Renal cortex interstitium (tissue), 11 donors: ENCODE measurements at regions not wholly inside any gene's neighbourhood (a gene's known extent, or its start where the extent isn't known, plus 50 kb on each side); places are given as distances from the start of the nearest gene placed in this dataset.
"Not testable (repeated sequence)": the region's sequence is repeated elsewhere in the genome, so short reads cannot be mapped to it uniquely, and the experiment has no call there.

Experiments
- DNase-seq, 11 donors: peaks; one replicate each; pipeline ENCODE4 v3.0.0-alpha.2; 2013; ENCODE audit warnings: low read depth in 9 of 11, low spot score in 4 of 11; ENCODE audit errors: extremely low read depth in 1 of 11

DNA sequence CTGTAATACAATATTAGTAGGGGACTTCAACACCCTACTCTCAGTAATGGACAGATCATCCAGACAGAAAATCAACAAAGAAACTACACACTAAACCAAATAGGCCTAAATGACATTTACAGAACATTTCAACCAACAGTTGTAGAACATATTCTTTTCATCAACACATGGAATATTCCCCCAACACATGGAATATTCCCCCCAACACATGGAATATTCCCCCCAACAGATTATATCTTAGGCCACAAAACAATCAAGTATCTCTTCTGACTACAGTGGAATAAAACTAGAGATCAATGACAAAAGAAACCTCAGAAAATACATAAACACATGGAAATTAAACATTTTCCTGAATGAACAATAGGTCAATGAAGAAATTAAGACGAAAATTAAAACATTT, 187.2 kb upstream of the RBBP8 start:
- no peak for DNase-seq

DNA sequence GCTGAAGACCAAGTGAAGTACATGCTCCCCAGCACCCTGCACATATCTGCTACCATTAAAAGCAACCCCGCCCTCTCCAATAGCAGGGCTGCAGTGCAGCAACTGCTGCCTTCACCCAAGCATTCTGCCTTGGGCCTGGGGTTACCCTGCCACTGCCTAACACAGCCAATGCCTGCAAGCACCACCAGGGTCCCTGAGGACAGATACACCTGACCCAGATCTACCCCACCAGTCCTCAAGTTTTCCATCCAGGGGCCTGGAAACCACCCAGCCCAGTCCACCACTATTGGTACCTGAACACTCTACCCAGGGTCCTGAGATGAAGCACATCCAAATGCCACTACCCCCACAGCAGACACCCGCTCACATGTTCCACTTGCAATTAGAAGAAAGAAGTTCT, 181.1 kb upstream of the RBBP8 start:
- DNase-seq, result no peak

DNA sequence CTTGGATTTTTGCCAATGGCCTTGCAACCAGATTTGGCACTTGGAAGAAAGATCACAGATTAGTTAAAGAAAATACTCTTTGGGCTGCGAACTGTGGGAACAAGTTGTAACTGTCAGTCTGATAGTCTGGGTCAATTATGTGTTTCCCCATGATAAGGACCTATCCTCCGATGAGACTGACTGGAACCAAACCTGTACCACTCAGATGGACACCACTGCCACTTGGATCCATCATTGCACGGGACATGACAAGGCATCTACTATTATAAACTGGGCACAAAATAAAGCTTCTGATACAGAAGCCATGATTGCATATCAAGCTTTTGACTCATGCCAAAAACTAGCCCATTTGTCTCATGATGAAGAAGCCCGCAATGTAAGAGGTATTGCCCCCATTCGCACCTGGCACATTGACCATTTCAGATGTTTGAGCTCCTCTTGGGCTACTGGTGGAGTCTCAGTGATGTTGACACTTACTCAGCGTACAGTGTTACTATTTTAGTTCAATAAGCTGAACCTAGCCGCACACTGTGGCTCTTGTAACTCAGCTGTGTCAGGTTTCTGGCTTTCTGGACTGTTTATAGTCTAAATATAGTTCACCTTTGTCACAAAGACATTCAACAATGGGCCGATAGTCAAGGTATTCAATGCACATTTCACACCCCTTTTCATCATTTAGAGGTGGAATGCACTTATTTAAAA, 179.8 kb upstream of the RBBP8 start:
- DNase-seq, result no peak

DNA sequence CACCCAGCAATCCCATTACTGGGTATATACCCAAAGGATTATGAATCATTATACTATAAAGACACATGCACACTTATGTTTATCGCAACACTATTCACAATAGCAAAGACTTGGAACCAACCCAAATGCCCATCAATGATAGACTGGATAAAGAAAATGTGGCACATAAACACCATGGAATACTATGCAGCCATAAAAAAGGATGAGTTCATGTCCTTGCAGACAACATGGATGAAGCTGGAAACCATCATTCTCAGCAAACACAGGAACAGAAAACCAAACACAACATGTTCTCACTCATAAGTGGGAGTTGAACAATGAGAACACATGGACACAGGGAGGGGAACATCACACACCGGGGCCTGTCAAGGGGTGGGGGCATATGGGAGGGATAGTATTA, 169.1 kb upstream of the RBBP8 start:
- DNase-seq, result not testable (repeated sequence)

DNA sequence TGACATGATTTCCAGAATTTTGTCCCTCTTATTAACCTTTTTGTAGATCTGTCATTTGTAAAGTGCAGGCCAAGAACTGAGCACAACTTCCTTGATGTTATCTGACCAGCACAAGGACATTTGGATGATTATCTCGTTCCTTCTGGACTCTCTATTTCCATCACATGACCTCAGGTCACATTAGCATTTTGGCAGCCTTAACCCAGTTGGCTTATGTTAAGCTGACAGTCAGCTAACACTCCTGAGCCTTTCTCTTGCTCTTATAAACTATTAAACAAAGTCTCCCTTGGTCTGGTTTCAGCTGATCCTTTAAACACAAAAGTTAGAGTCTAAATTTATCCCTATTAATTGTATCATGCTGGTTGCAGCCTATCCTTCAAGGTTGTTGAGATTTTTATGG, 167.2 kb upstream of the RBBP8 start:
- no peak for DNase-seq

DNA sequence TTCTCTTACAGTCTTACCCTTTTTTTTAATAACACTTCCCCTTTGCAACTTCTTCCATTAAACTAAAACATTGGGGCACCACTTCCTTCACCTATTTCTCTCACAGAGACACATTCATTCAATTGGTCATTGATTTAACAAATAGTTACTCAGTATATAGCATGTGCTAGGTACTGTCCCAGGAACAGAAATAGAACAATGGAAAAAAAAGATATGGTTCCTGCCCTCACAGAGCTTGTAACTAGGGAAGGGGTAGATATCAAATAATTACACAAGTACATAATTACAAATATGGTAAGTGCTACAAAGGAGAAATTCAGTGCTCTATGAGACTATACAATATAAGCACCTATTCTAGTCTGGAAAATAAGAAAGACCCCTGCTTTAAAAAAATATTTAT, 165.5 kb upstream of the RBBP8 start:
- no peak for DNase-seq

DNA sequence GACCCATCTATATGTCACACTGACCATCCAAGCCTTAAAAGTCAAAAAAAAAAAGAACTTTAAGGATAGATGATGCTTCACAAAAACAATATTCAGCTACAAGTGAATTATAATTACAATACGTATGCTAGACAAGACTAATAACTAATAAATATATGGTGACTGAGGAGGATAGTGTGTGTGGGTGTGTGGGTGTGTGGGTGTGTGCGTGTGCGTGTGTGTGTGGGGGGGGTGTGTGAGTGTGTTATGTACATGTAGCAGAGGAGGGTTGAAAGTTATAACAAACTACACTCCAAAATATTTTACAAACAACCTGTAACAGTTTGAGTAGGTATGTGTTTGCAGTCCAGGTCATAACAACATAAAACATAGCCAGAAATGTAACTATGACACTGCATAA, 159.2 kb upstream of the RBBP8 start:
- DNase-seq, result no peak

DNA sequence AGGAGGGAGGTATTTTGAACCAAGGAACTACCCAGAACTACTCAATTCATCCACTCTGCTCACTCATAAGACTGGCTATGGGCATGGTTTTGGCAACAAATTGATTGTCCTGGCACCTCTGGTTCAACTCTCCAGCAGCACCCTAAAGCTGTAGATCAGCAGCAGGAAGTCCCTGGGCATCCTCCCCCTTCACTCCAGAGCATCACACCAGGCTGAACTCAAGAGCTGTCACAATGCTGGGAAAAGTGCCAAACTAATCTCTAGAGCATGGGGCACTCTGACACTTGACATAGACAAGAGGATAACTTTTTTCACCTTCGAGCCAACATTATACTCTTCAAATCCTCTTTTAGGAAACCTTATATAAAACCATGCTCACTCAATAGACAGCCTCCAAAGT, 154.1 kb upstream of the RBBP8 start:
- no peak for DNase-seq

DNA sequence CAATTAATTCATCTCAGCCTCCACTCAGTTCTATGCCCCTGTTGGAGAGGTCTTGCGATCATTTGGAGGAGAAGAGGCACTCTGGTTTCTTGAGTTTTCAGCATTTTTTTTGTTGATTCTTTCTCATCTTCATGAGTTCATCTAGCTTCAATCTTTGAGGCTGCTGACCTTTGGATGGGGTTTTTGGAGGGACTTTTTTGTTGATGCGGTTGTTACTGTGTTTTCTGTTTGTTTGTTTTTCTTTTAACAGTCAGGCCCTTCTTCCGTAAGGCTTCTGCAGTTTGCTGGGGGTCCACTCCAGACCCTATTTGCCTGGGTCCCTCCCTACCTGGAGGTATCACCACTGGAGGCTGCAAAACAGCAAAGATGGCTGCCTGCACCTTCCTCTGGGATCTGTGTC, 149.9 kb upstream of the RBBP8 start:
- DNase-seq, result no peak

DNA sequence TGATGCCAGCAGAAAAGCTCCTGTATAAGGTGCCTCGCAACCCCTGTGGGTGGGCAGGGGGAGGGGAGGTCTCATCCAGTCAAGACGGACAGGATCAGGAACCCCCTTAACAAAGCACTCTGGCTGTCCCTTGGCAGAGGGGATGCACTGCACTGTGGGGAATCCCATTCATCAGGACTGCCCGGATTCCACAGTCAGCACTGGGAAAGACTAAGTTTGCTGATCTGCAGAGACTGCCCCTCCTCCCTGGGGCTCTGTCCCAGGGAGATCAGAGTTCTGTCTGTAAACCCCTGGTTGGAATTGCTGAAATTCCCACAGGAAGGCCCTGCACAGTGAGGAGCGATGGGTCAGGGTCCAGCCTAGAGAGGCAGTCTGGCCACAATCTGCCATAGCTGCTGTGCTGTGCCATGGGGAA, 149.5 kb upstream of the RBBP8 start:
- no peak for DNase-seq

DNA sequence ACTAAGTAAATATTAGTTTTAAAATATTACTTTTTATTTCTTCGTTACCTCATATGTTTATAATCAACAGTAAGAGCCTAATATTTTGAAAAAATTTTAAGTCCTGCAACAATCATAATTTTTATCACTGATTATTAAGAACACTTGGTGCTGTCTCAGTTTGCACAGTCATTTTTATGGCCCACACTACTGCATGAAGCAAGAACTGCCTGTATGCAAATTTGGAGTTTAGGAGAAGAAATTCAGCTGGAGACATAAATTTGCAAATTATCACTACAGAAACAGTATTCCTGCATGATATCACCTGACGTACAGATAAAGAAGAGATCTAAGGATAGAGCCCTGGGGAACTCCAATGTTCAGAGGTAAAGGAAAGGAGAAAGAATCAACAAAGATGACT, 144.1 kb upstream of the RBBP8 start:
- no peak for DNase-seq

DNA sequence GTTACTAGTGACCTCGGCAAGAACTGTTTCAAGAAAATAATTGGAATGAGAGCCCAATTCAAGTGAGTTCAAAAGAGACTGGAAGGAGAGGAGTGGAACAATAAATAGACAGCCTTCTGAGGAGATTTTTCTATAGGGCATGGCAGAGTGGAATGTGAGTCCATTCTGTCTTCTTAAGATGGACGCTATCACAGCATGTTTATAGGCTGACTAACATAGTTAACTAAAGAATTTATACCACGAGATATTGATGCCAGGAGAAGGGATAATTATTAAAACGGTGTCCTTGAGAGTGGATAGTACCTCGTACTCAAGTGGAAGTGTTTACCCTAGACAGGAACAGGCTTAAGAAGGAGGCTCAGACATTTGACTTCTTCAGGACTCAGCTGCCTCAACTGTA, 143.5 kb upstream of the RBBP8 start:
- DNase-seq, result no peak

DNA sequence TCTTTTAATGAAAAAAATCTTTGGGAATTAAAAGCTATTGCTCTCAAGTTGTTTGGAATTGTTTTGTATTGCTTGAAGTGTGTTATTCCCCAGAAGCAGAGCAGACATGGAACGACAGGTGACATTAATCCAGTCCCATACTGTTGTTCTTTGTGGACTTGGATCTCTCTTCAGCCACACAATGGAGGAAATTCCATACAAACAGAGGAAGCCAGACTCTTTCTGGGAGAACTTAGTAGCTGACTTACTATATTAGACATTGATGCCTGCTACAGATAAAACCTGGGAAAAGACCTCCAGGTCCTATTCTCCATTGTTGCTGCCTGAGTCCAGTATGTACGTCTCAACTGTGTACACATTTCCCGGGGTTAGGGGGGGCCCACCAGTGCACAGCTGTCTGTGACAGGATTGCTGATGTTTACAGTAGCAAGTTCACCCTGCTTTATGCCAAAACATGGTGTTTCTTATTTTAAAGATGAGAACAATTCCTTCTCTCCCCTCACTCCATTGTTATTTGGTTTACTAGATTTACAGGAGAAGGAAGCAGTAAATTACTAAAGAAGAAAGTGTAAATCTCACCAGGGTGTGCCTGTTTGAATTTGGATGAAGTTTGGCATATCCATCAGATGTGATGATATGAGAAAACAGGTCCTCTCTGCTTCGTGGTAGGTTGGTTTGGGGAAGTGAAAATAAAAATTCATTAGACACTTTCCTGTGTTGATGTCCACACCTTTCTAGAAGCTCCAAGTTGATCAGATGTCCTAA, 142.4 kb upstream of the RBBP8 start:
- no peak for DNase-seq

DNA sequence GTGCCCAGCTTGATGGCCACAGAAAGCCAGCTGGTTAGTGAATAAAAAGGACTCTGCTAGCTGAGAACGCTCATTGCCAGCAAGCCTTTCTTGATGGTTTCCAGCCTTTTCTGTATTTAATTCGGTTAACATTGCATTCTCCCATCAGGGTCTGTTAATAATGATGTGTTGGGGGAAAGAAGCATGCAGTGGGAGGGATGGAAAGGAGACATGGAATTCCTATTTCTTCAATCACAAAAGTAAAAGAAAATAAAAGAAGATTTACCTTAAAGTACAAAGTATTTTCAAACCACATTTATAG, 141.9 kb upstream of the RBBP8 start:
- DNase-seq, result no peak

DNA sequence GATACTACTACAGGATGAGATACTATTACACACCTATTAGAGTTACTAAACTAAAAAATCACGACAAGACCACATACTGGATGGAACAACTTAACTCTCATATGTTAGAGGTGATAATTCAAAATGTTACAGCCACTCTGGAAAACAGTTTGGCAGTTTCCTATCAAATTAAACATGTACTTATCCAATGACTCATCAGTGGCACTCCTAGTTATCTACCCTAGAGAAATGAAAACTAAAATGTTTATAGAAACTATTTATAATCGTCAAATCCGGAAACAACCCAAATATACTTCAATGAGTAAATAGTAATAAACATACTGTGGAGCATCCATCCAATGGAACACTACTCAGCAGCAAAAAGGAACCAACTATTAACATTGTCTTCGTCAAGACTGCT, 137.0 kb upstream of the RBBP8 start:
- DNase-seq, result no peak

DNA sequence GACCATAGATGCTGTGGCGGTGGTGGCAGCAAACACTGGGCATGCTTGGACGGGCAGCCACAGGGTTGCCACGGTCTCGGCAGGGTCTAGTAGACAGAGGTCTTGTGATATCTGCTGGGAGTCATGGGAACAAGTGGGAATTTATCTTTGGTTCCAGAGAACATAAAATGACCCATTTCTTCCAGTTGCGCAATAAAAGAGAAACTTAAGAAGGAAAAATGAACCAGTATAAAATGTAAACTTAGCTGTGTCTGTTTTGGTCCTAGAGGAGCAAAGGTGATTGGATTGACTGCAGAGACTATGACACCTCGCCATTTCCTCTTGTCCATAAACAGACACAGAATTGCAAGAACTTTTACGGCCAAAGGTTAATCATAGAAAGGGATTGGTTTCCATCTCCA, 132.6 kb upstream of the RBBP8 start:
- DNase-seq, result no peak

DNA sequence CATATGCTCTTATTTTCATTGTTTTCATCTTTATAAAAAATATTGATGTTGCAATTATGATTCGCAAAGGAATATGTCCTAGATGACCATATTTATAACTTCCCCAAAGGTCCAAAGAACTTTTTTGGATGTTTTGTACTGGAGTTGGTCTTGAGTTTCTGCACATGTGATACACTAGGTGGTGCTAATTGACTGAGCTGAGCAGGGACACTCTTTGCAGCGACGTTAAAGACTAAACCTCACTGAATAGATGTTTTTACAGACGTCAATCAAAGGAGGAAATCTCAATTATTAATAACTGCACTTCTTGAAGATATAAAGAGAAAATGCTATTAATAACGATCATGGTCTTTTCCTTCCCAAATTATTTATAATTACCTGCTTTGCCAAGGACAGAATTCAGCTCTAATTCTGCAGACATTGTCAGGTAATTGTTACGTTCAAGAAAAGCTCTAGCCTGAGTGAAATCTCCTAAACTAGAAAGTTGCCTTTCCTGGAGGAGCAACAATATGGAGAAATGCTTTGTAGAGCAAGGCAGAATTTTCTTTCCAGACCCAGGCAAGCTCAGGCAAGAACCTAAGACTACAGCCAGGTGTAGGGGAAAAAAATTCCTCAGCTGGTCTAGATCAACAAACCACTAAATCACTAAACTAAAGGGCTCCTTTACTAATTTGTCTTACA, 119.3 kb upstream of the RBBP8 start:
- DNase-seq, result peak in 4 of 11 donors; percentile 19 to 34 (median 24)

DNA sequence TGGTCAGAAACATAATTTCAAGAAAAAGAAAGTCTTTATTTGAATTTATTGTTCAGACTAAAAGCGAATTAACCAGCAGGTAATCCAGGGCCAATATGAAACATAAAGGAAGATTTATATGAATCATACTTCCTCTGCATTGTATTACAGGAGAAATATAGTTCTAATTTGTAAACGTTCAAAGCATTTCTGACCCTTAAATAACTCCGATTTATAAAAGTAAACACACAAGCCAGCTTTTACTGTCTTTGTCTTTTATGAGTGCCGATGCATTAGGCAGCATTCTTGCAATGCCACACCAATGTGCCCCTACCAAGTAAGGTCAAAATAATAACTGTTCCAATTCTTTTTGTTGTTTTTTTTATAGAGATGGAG, 118.8 kb upstream of the RBBP8 start:
- DNase-seq, result no peak

DNA sequence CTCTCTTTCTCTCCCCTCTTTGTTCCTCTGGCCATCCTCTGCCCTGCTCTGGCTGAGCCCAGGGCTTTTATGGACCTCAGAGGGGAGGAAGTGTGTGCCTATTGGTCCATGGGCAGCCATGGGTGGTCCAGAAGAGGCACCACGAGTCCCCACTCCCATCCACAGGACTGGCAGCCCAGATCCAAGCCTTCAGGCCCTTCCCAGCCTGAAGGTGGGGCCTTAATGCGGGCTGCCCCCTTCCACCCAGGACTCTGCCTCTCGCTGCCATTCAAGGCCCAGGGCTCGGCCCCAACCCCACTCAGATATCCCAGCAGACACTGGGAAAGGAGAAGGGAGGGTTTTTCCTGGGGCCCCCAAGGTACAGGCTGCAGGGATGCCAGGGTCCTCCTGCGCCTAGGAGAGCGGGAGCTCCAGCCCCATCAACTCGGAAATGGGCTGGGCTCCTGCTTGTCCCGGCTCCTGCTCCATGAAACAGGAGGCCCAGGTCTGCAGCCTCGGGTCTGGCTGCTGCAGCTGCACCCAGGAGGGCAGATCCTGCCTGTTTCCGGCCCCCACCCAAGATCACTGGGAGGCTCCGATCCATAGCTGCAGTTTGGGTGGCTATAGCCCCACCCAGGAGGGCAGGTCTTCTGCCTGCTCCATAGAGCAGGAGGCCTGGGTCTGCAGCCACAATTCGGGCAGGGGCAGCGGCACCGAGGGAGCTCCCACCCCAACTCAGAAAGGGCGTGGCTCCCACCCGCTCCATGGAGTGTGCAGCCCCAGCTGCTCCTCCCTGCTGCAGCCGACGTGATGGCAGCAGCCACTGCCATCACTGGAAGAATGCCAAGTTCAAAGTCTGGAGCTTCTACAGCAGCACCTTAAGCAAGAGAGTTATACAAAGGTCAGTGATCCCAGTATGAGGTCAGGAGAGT, 116.6 kb upstream of the RBBP8 start:
- peak in 1 of 11 donors; percentile 12 for DNase-seq

DNA sequence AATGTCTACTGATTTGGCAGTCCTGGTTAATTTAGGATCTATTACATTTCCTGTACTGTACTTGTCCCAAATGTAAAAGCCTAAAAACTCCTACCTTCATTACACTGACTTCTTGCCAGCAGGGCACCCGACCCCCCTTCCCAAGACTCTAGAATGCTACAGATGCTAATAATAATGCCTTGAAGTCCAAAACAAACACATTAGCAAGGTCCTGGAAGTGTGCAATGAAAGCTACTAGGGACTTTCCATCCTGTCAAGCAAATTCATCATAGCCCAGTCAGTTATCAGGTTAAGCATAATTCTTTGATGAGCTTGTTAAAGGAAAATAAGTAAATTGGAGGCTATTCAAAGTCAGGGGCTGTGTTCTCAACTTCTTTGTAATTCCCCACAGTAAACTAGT, 115.3 kb upstream of the RBBP8 start:
- no peak for DNase-seq
